OCI-LY7 (cell line): ENCODE measurements at regions not wholly inside any gene's neighbourhood (a gene's known extent, or its start where the extent isn't known, plus 50 kb on each side); places are given as distances from the start of the nearest gene placed in this dataset.

Experiments
- BruUV-seq: library from RNA; stranded (reverse); fragments of 400-500 nt; replicated peaks from 2 replicates; lab custom pipeline; 2021; lab: Mats Ljungman, UMichigan
- CTCF ChIA-PET: fragments of 300-600 bp; sonication (Branson Sonifier 250); formaldehyde crosslinking; loops from one replicate; lab custom pipeline; 2022; ENCODE audit warnings: antibody characterized with exemption; ENCODE audit not compliant: unreplicated experiment; lab: Charles Lee
- POLR2A ChIA-PET: fragments of 300-600 bp; sonication (Branson Sonifier 250); formaldehyde crosslinking; loops from one replicate; lab custom pipeline; 2022; ENCODE audit warnings: antibody characterized with exemption; lab: Charles Lee
- DNase-seq: peaks from one replicate; pipeline ENCODE4 v3.0.0-alpha.2; 2015; ENCODE audit warnings: low spot score
- H2AFZ ChIP-seq: fragments of 200-600 bp; sonication (generic), shearing (Covaris generic); 2 replicates; pipeline ENCODE4 v1.6.1; 2014; ENCODE audit warnings: mild to moderate bottlenecking, antibody characterized with exemption, low read length, moderate library complexity
- H3K27ac ChIP-seq: fragments of 200-600 bp; sonication (generic); 2 replicates; pipeline ENCODE4 v1.5.1; 2014; ENCODE audit warnings: mixed run types, low read depth, mild to moderate bottlenecking, moderate library complexity, low read length, inconsistent platforms; ENCODE audit not compliant: poor library complexity, severe bottlenecking
- H3K36me3 ChIP-seq: fragments of 200-600 bp; sonication (generic); 2 replicates; pipeline ENCODE4 v1.6.1; 2014; ENCODE audit warnings: mild to moderate bottlenecking, antibody characterized with exemption, low read length, moderate library complexity, mixed read lengths; ENCODE audit not compliant: insufficient read depth
- H3K4me1 ChIP-seq: fragments of 200-600 bp; sonication (generic); 2 replicates; pipeline ENCODE4 v1.5.1; 2014; ENCODE audit warnings: mild to moderate bottlenecking, low read length; ENCODE audit not compliant: insufficient read depth, poor library complexity, severe bottlenecking
- H3K4me2 ChIP-seq: fragments of 200-600 bp; sonication (generic); 2 replicates; pipeline ENCODE4 v1.6.1; 2014; ENCODE audit warnings: mild to moderate bottlenecking, low read length
- H3K4me3 ChIP-seq: fragments of 200-600 bp; sonication (generic); 2 replicates; pipeline ENCODE4 v1.5.1; 2014; ENCODE audit warnings: mild to moderate bottlenecking, low read depth, low read length; ENCODE audit not compliant: poor library complexity, severe bottlenecking
- H3K79me2 ChIP-seq: fragments of 200-600 bp; sonication (generic); 2 replicates; pipeline ENCODE4 v1.6.1; 2016; ENCODE audit warnings: low read depth, mild to moderate bottlenecking, low read length, moderate library complexity, mixed read lengths; ENCODE audit not compliant: insufficient read depth
- H3K9me2 ChIP-seq: fragments of 200-600 bp; sonication (generic); 2 replicates; pipeline ENCODE4 v1.6.1; 2016; ENCODE audit warnings: mild to moderate bottlenecking, low read length, mixed read lengths; ENCODE audit not compliant: insufficient read depth
- H3K9me3 ChIP-seq: fragments of 200-600 bp; sonication (generic); 2 replicates; pipeline ENCODE4 v1.6.1; 2014; ENCODE audit warnings: mild to moderate bottlenecking, mixed run types, low read length, mixed read lengths
- H4K20me1 ChIP-seq: fragments of 200-600 bp; sonication (generic); 2 replicates; pipeline ENCODE4 v1.6.1; 2014; ENCODE audit warnings: mild to moderate bottlenecking, antibody characterized with exemption, low read length, moderate library complexity, mixed read lengths; ENCODE audit not compliant: insufficient read depth
- EZH2phosphoT487 ChIP-seq: fragments of 200-600 bp; sonication (generic); IDR thresholded peaks from 2 replicates; pipeline ENCODE4 v1.6.1; 2018; ENCODE audit warnings: low read depth, borderline replicate concordance, mild to moderate bottlenecking, mixed run types, antibody characterized with exemption, low read length, moderate library complexity, mixed read lengths
- intact Hi-C: fragments of 100-400 bp; cut with micrococcal nuclease; formaldehyde crosslinking; loops from one replicate; pipeline ENCODE4 v1.10.0; 2022; ENCODE audit not compliant: unreplicated experiment
- TF ChIP-seq, protein P1 (sequence below): fragments of 200-600 bp; sonication (generic); conservative IDR thresholded peaks from 2 replicates; pipeline ENCODE4 v1.5.1; 2014; ENCODE audit warnings: mild to moderate bottlenecking, antibody characterized with exemption, low read length, moderate library complexity, mixed read lengths

DNA sequence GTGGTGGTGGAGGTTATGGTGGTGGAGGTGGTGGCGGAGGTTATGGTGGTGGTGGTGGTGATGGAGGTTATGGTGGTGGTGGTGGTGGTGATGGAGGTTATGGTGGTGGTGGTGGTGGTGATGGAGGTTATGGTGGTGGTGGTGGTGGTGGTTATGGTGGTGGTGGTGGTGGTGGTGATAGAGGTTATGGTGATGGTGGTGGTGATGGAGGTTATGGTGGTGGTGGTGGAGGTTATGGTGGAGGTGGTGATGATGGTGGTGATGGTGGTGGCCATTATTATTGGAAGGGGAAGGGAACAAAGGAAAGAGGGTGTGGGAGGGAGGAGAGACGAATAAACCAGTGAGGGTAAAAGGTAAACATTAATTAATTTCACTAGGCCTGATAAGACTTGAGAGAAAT lies 53.5 kb upstream of the TCF20 start:
- H3K4me3 ChIP-seq, result no peak overlapping the region
- no peaks in the 10 kb centered on the region for H3K79me2 ChIP-seq
- no peak overlapping the region for H3K4me2 ChIP-seq
- H3K9me2 ChIP-seq, result no peaks in the 10 kb centered on the region
- CTCF ChIA-PET, result no interaction called here
- H2AFZ ChIP-seq, result no peak overlapping the region
- intact Hi-C loops, result no loop called here
- DNase-seq, result no peak
- H3K9me3 ChIP-seq, result no peaks in the 10 kb centered on the region
- H3K4me1 ChIP-seq, result peaks cover 24% of the 10 kb centered on the region
- BruUV-seq, result no TSS peak
- no peaks in the 10 kb centered on the region for H4K20me1 ChIP-seq
- no peak for TF ChIP-seq EZH2phosphoT487
- TF ChIP-seq, protein P1, sequence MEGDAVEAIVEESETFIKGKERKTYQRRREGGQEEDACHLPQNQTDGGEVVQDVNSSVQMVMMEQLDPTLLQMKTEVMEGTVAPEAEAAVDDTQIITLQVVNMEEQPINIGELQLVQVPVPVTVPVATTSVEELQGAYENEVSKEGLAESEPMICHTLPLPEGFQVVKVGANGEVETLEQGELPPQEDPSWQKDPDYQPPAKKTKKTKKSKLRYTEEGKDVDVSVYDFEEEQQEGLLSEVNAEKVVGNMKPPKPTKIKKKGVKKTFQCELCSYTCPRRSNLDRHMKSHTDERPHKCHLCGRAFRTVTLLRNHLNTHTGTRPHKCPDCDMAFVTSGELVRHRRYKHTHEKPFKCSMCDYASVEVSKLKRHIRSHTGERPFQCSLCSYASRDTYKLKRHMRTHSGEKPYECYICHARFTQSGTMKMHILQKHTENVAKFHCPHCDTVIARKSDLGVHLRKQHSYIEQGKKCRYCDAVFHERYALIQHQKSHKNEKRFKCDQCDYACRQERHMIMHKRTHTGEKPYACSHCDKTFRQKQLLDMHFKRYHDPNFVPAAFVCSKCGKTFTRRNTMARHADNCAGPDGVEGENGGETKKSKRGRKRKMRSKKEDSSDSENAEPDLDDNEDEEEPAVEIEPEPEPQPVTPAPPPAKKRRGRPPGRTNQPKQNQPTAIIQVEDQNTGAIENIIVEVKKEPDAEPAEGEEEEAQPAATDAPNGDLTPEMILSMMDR, result no peak
- POLR2A ChIA-PET, result no interaction called here
- H3K36me3 ChIP-seq, result no peaks in the 10 kb centered on the region
- H3K27ac ChIP-seq, result no peak overlapping the region

DNA sequence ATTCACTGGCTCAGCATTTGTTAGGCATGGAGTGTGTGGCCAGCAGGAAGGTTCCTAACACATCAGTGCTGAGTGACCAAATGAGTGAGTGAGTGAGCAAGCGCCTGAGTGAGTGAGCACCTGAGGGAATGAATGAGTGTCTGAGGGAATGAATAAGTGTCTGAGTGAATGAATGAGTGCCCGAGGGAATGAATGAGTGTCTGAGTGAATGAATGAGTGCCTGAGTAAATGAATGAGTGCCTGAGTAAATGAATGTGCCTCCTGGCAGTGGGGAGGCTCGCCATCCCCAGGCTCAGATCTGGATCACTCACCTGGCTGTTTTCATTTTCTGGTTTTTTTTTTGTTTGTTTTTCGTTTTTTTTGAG lies 52.1 kb upstream of the TCF20 start:
- ChIA-PET POLR2A (no interaction called here), CTCF (no interaction called here)
- no peak overlapping the region for H3K4me3 ChIP-seq
- H3K4me2 ChIP-seq, result no peak overlapping the region
- TF ChIP-seq EZH2phosphoT487, result no peak
- TF ChIP-seq, protein P1, result no peak
- no peak overlapping the region for H3K27ac ChIP-seq
- H3K9me3 ChIP-seq, result no peaks in the 10 kb centered on the region
- H4K20me1 ChIP-seq, result no peaks in the 10 kb centered on the region
- no peak overlapping the region for H2AFZ ChIP-seq
- BruUV-seq, result no TSS peak
- H3K36me3 ChIP-seq, result no peaks in the 10 kb centered on the region
- intact Hi-C loops, result no loop called here
- H3K4me1 ChIP-seq, result peaks cover 21% of the 10 kb centered on the region
- no peak for DNase-seq
- no peaks in the 10 kb centered on the region for H3K79me2 ChIP-seq
- no peaks in the 10 kb centered on the region for H3K9me2 ChIP-seq

DNA sequence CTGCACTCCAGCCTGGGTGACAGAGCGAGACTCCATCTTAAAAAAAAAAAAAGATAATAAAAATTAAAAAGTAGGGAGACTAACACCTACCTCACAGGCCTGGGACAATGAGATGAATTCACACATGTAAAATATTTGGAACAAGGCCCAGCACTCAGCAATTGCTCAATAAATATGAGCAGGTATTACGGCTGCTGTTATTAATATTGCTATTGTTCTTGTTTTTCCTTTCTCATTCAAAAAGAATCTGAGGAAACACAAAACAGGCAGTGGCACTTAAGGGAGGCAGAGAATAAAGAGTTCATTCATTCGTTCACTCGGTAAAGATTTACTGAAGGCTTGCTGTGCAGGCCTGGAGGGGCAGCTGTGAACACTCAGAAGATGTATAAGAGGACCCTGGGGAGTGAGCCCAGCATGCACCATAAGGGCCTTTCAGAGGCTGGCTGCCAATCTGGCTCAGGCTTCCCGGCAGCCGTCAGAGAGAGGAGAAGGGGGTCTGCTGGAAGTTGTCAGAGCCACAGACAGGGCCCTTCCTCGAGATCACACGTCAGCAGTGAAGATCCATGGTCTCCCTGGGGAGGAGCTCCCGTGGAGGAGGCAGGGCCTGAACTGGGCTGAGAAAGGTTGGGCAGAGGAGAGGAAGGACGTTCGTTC lies 51.6 kb upstream of the TCF20 start:
- POLR2A ChIA-PET, result interaction anchor here (1.2 kb wide), 1 partner anchor 43 kb away, joined by 3 read pairs; no protein-coding TSS in a partner anchor
- no TSS peak for BruUV-seq
- intact Hi-C loops, result no loop called here
- Histone ChIP-seq H2AFZ (no peak overlapping the region), H3K36me3 (no peaks in the 10 kb centered on the region), H3K9me2 (no peaks in the 10 kb centered on the region), H3K4me1 (peaks cover 16% of the 10 kb centered on the region), H3K4me2 (no peak overlapping the region), H3K4me3 (no peak overlapping the region), H3K79me2 (no peaks in the 10 kb centered on the region), H3K9me3 (no peaks in the 10 kb centered on the region), H3K27ac (no peak overlapping the region), H4K20me1 (no peaks in the 10 kb centered on the region)
- no peak for TF ChIP-seq EZH2phosphoT487
- TF ChIP-seq, protein P1, result no peak
- no peak for DNase-seq
- CTCF ChIA-PET, result interaction anchor here (0.6 kb wide), 1 partner anchor 524 kb away, joined by 3 read pairs; no protein-coding TSS in a partner anchor
